ENCODE measurements at regions not wholly inside any gene's neighbourhood (a gene's known extent, or its start where the extent isn't known, plus 50 kb on each side); places are given as distances from the start of the nearest gene placed in this dataset.

GRCh38 chr14:30204431-30204980 is 276.9 kb upstream of the PRKD1 start:
- no peak for TF ChIP-seq EZH2phosphoT487 (IDR thresholded peaks at IDR 0.05; ENCODE audit: low read depth)
- no peak for TF ChIP-seq CTCF (IDR thresholded peaks at IDR 0.05; ENCODE audit: low read depth, low read length)

All from OCI-LY3 (cell line).